Fibroblast of lung (primary cell): ENCODE measurements at regions not wholly inside any gene's neighbourhood (a gene's known extent, or its start where the extent isn't known, plus 50 kb on each side); places are given as distances from the start of the nearest gene placed in this dataset.

Experiments used
- EZH2 ChIP-seq: IDR thresholded peaks from 2 replicates; pipeline ENCODE4 v1.5.1; 2012; ENCODE audit warnings: low read length, control low read depth, mild to moderate bottlenecking; ENCODE audit errors: missing control alignments
- TF ChIP-seq, protein P1 (sequence below), 2 donors: IDR thresholded peaks in 1 of 2; conservative IDR thresholded peaks in 1 of 2; 1 replicate in 1 of 2; 2 replicates in 1 of 2; pipeline ENCODE4 v1.5.1; 2011 to 2012; ENCODE audit warnings: low read length in 2 of 2, control low read depth in 1 of 2, inconsistent platforms in 1 of 2, low read depth in 1 of 2, mild to moderate bottlenecking in 1 of 2

DNA sequence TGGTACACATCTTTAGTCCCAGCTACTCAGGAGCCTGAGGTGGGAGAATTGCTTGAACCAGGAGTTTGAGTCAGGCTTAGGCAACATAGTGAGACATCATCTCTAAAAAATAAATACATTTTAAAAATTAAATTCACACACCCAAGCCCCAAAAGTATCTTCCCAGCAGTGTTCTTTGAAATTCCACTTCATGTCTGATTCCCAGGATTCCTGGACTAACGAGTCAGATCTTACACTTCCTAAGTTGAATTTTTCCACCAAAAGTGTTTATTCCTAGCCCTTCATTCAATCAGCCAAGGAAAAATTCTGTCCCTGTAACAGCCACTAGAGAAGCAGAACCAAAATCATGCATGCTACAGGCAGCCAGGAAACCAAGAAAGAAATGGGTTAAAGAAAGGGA is 970.9 kb downstream of the EFNA5 start:
- TF ChIP-seq, protein P1, sequence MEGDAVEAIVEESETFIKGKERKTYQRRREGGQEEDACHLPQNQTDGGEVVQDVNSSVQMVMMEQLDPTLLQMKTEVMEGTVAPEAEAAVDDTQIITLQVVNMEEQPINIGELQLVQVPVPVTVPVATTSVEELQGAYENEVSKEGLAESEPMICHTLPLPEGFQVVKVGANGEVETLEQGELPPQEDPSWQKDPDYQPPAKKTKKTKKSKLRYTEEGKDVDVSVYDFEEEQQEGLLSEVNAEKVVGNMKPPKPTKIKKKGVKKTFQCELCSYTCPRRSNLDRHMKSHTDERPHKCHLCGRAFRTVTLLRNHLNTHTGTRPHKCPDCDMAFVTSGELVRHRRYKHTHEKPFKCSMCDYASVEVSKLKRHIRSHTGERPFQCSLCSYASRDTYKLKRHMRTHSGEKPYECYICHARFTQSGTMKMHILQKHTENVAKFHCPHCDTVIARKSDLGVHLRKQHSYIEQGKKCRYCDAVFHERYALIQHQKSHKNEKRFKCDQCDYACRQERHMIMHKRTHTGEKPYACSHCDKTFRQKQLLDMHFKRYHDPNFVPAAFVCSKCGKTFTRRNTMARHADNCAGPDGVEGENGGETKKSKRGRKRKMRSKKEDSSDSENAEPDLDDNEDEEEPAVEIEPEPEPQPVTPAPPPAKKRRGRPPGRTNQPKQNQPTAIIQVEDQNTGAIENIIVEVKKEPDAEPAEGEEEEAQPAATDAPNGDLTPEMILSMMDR (conservative IDR thresholded peaks at IDR 0.05 in 1 of 2, IDR thresholded peaks at IDR 0.05 in 1 of 2; ENCODE audit: low read depth in 1 of 2, low read length in 2 of 2): no peak
- TF ChIP-seq EZH2: no peak
